Brain microvascular endothelial cell (primary cell): ENCODE measurements at regions not wholly inside any gene's neighbourhood (a gene's known extent, or its start where the extent isn't known, plus 50 kb on each side); places are given as distances from the start of the nearest gene placed in this dataset.

ENCODE experiments used
- DNase-seq: peaks from one replicate; pipeline ENCODE4 v3.0.0-alpha.2; 2020
- H3K27ac ChIP-seq: fragments of 250-450 bp; sonication (Bioruptor Pico); 2 replicates; pipeline ENCODE4 v1.5.1; 2020; ENCODE audit warnings: mild to moderate bottlenecking, moderate library complexity
- H3K27me3 ChIP-seq: fragments of 250-450 bp; sonication (Bioruptor Pico); replicated peaks from 2 replicates; pipeline ENCODE4 v1.5.1; 2020; ENCODE audit warnings: mild to moderate bottlenecking
- H3K36me3 ChIP-seq: fragments of 250-450 bp; sonication (Bioruptor Pico); replicated peaks from 2 replicates; pipeline ENCODE4 v1.5.1; 2020; ENCODE audit warnings: mild to moderate bottlenecking
- H3K4me3 ChIP-seq: 2 replicates; pipeline ENCODE4 v1.5.1; 2011; ENCODE audit warnings: low read depth, mild to moderate bottlenecking, control low read depth, low read length, moderate library complexity
- in situ Hi-C: cut with HindIII; loops from 2 replicates; pipeline ENCODE4 v1.10.0; 2017; ENCODE audit warnings: low sequenced_read_pairs, low pct_ligation_motif_present
- TF ChIP-seq, protein P1 (sequence below): IDR thresholded peaks from 2 replicates; pipeline ENCODE4 v1.5.1; 2011; ENCODE audit warnings: low read depth, mild to moderate bottlenecking, moderate library complexity, low read length, control low read depth, inconsistent platforms; ENCODE audit errors: missing control alignments

GRCh38 chr17:68184816-68185436 lies 62.9 kb upstream of the AMZ2 start:
- in situ Hi-C loops = no loop called here
- Histone ChIP-seq H3K4me3 (no peak overlapping the region), H3K36me3 (no peaks in the 10 kb centered on the region), H3K27ac (no peak overlapping the region), H3K27me3 (no peaks in the 10 kb centered on the region)
- no peak for DNase-seq
- TF ChIP-seq, protein P1, sequence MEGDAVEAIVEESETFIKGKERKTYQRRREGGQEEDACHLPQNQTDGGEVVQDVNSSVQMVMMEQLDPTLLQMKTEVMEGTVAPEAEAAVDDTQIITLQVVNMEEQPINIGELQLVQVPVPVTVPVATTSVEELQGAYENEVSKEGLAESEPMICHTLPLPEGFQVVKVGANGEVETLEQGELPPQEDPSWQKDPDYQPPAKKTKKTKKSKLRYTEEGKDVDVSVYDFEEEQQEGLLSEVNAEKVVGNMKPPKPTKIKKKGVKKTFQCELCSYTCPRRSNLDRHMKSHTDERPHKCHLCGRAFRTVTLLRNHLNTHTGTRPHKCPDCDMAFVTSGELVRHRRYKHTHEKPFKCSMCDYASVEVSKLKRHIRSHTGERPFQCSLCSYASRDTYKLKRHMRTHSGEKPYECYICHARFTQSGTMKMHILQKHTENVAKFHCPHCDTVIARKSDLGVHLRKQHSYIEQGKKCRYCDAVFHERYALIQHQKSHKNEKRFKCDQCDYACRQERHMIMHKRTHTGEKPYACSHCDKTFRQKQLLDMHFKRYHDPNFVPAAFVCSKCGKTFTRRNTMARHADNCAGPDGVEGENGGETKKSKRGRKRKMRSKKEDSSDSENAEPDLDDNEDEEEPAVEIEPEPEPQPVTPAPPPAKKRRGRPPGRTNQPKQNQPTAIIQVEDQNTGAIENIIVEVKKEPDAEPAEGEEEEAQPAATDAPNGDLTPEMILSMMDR = no peak

GRCh38 chr17:68185820-68186219 lies 62.0 kb upstream of the AMZ2 start:
- Histone ChIP-seq H3K36me3 (no peaks in the 10 kb centered on the region), H3K4me3 (no peak overlapping the region), H3K27me3 (no peaks in the 10 kb centered on the region), H3K27ac (no peak overlapping the region)
- TF ChIP-seq, protein P1 = no peak
- no peak for DNase-seq
- in situ Hi-C loops = no loop called here

- TF ChIP-seq, protein P1 = no peak
- no peak overlapping the region for H3K4me3 ChIP-seq
- peaks cover 9% of the 10 kb centered on the region for H3K27me3 ChIP-seq
- in situ Hi-C loops = no loop called here
- no peaks in the 10 kb centered on the region for H3K36me3 ChIP-seq
- no peak for DNase-seq
- no peak overlapping the region for H3K27ac ChIP-seq
These were observed 57.3 kb upstream of the AMZ2 start for GRCh38 chr17:68190495-68190894.

GRCh38 chr17:68195667-68196393 lies 52.0 kb upstream of the AMZ2 start:
- peaks cover 53% of the 10 kb centered on the region for H3K27me3 ChIP-seq
- in situ Hi-C loops = no loop called here
- no peaks in the 10 kb centered on the region for H3K36me3 ChIP-seq
- no peak overlapping the region for H3K4me3 ChIP-seq
- no peak for DNase-seq
- no peak overlapping the region for H3K27ac ChIP-seq
- TF ChIP-seq, protein P1 = no peak

- no peak for DNase-seq
- Histone ChIP-seq H3K27ac (no peak overlapping the region), H3K4me3 (no peak overlapping the region), H3K27me3 (peaks cover 53% of the 10 kb centered on the region), H3K36me3 (no peaks in the 10 kb centered on the region)
- in situ Hi-C loops = no loop called here
- TF ChIP-seq, protein P1 = no peak
These were observed 51.3 kb upstream of the AMZ2 start for GRCh38 chr17:68196394-68197090.
